Spleen (tissue), 11 donors: ENCODE measurements at regions not wholly inside any gene's neighbourhood (a gene's known extent, or its start where the extent isn't known, plus 50 kb on each side); places are given as distances from the start of the nearest gene placed in this dataset.

Experiments
- DNase-seq: peaks from one replicate; pipeline ENCODE4 v3.0.0-alpha.2; 2020
- H3K27ac ChIP-seq, 8 donors: fragments of 200-600 bp; sonication (generic) in 7 of 8; 1 replicate in 4 of 8; 2 replicates in 4 of 8; pipeline versions ENCODE4 v1.5.0 to v1.8.0; 2016 to 2021; ENCODE audit warnings: inconsistent platforms in 4 of 8, mild to moderate bottlenecking in 4 of 8, moderate library complexity in 1 of 8
- H3K27me3 ChIP-seq, 7 donors: fragments of 200-600 bp; sonication (generic) in 6 of 7; replicated peaks in 1 of 7; 1 replicate in 4 of 7; 2 replicates in 3 of 7; pipeline versions ENCODE4 v1.5.0 to v1.8.0; 2016 to 2021; ENCODE audit warnings: inconsistent platforms in 3 of 7, mild to moderate bottlenecking in 1 of 7
- H3K36me3 ChIP-seq, 6 donors: fragments of 200-600 bp; sonication (generic) in 5 of 6; 1 replicate in 4 of 6; 2 replicates in 2 of 6; pipeline versions ENCODE4 v1.5.0 to v1.8.0; 2016 to 2021; ENCODE audit warnings: inconsistent platforms in 2 of 6
- H3K4me1 ChIP-seq, 6 donors: fragments of 200-600 bp; sonication (generic) in 5 of 6; 1 replicate in 3 of 6; 2 replicates in 3 of 6; pipeline versions ENCODE4 v1.5.0 to v1.8.0; 2016 to 2021; ENCODE audit warnings: inconsistent platforms in 3 of 6
- H3K4me3 ChIP-seq, 8 donors: fragments of 200-600 bp; sonication (generic) in 7 of 8; 1 replicate in 4 of 8; 2 replicates in 4 of 8; pipeline versions ENCODE4 v1.5.0 to v1.8.0; 2016 to 2021; ENCODE audit warnings: inconsistent platforms in 4 of 8, mild to moderate bottlenecking in 4 of 8, moderate library complexity in 2 of 8
- H3K9me3 ChIP-seq, 8 donors: fragments of 200-600 bp; sonication (generic) in 7 of 8; 1 replicate in 4 of 8; 2 replicates in 4 of 8; pipeline versions ENCODE4 v1.5.0 to v1.8.0; 2016 to 2021; ENCODE audit warnings: inconsistent platforms in 4 of 8
- CTCF ChIP-seq, 11 experiments: fragments of 200-600 bp in 7 of 11; fragments of 450-650 bp in 4 of 11; sonication (generic) in 4 of 11; IDR thresholded peaks in 8 of 11; conservative IDR thresholded peaks in 3 of 11; 1 replicate in 7 of 11; 2 replicates in 4 of 11; pipeline versions ENCODE4 v1.4.0 to v1.8.0; 2016 to 2021; ENCODE audit warnings: antibody characterized with exemption in 11 of 11, inconsistent platforms in 4 of 11, mild to moderate bottlenecking in 1 of 11
- POLR2A ChIP-seq, 3 donors: fragments of 450-650 bp; IDR thresholded peaks; one replicate each; pipeline ENCODE4 v1.5.1; 2017; ENCODE audit warnings: antibody characterized with exemption in 3 of 3, mild to moderate bottlenecking in 1 of 3
- POLR2AphosphoS5 ChIP-seq, 3 donors: sonication (generic); formaldehyde crosslinking; IDR thresholded peaks; one replicate each; pipeline ENCODE4 v1.5.1; 2017; ENCODE audit warnings: antibody characterized with exemption in 3 of 3
- WGBS, 5 donors: extraction: QIAGEN DNeasy Blood & Tissue Kit in 3 of 5; methylation state at CpG; one replicate each; pipeline versions ENCODE4 v1.1.5 to v1.1.7; 2013 to 2018; 5-methylcytosine and 5-hydroxymethylcytosine counted together
- intact Hi-C: fragments of 100-400 bp; cut with DNase I; formaldehyde crosslinking; loops from one replicate; pipeline ENCODE4 v1.15.0; 2023; ENCODE audit warnings: low total_unique reads
- donor health status: healthy with polysubstance abuse.
- donor health status: DM: no; HTN: no; CAD: no; lungs with moderate emphysema.
- donor health status: DM: no; HTN: no; CAD: no.
- donor health status: Bipolar disorder and iron deficiency.
- donor health status: healthy.
- donor health status: DM: no; HTN: no; CAD: no.
- donor health status: DM: yes; HTN: yes; CAD: no.

- DNase-seq = no peak
- intact Hi-C loops = no loop called here
- H3K27me3 ChIP-seq = no peaks in the 10 kb centered on the region
- H3K27ac ChIP-seq = no peak overlapping the region
- H3K4me3 ChIP-seq = no peak overlapping the region
- H3K9me3 ChIP-seq = no peaks in the 10 kb centered on the region
- H3K36me3 ChIP-seq = no peaks in the 10 kb centered on the region
- TF ChIP-seq POLR2AphosphoS5 (IDR thresholded peaks at IDR 0.05) (no peak), POLR2A (IDR thresholded peaks at IDR 0.05) (no peak), CTCF (IDR thresholded peaks at IDR 0.05 in 8 of 11, conservative IDR thresholded peaks at IDR 0.05 in 3 of 11) (no peak)
- 62 to 74% (median 69%) methylated on average over 3 of the region's 3 CpGs for WGBS, 5 donors
- no peaks in the 10 kb centered on the region for H3K4me1 ChIP-seq
These were observed 602.6 kb downstream of the TLR4 start for GRCh38 chr9:118306801-118307200.

- Histone ChIP-seq H3K36me3 (no peaks in the 10 kb centered on the region), H3K9me3 (no peaks in the 10 kb centered on the region), H3K4me1 (no peaks in the 10 kb centered on the region), H3K27me3 (no peaks in the 10 kb centered on the region), H3K27ac (no peak overlapping the region), H3K4me3 (no peak overlapping the region)
- WGBS, 5 donors = 75 to 85% (median 81%) methylated on average over 3 of the region's 3 CpGs
- intact Hi-C loops = no loop called here
- no peak for TF ChIP-seq POLR2AphosphoS5 (IDR thresholded peaks at IDR 0.05)
- TF ChIP-seq POLR2A (IDR thresholded peaks at IDR 0.05) = no peak
- TF ChIP-seq CTCF (IDR thresholded peaks at IDR 0.05 in 8 of 11, conservative IDR thresholded peaks at IDR 0.05 in 3 of 11) = no peak
- DNase-seq = no peak
These were observed 609.8 kb downstream of the TLR4 start for GRCh38 chr9:118313965-118314364.

GRCh38 chr9:118316831-118317343 is 612.7 kb downstream of the TLR4 start:
- intact Hi-C loops = no loop called here
- 66 to 88% (median 76%) methylated on average over 2 of the region's 2 CpGs for WGBS, 5 donors
- Histone ChIP-seq H3K27ac (no peak overlapping the region), H3K9me3 (no peaks in the 10 kb centered on the region), H3K4me3 (no peak overlapping the region), H3K27me3 (no peaks in the 10 kb centered on the region), H3K36me3 (no peaks in the 10 kb centered on the region), H3K4me1 (no peaks in the 10 kb centered on the region)
- DNase-seq = no peak
- TF ChIP-seq CTCF (IDR thresholded peaks at IDR 0.05 in 8 of 11, conservative IDR thresholded peaks at IDR 0.05 in 3 of 11) (no peak), POLR2A (IDR thresholded peaks at IDR 0.05) (no peak), POLR2AphosphoS5 (IDR thresholded peaks at IDR 0.05) (no peak)

- TF ChIP-seq POLR2AphosphoS5 (IDR thresholded peaks at IDR 0.05) = no peak
- no peak for TF ChIP-seq POLR2A (IDR thresholded peaks at IDR 0.05)
- TF ChIP-seq CTCF (IDR thresholded peaks at IDR 0.05 in 8 of 11, conservative IDR thresholded peaks at IDR 0.05 in 3 of 11) = no peak
- Histone ChIP-seq H3K36me3 (no peaks in the 10 kb centered on the region), H3K9me3 (no peaks in the 10 kb centered on the region), H3K27ac (no peak overlapping the region), H3K4me1 (no peaks in the 10 kb centered on the region), H3K4me3 (no peak overlapping the region), H3K27me3 (no peaks in the 10 kb centered on the region)
- DNase-seq = no peak
- intact Hi-C loops = no loop called here
- WGBS, 5 donors = 23 to 81% (median 28%) methylated on average over 1 of the region's 1 CpG
These were observed 614.7 kb downstream of the TLR4 start for GRCh38 chr9:118318770-118319431.
